Spinal cord (tissue), 9 donors: ENCODE measurements at regions not wholly inside any gene's neighbourhood (a gene's known extent, or its start where the extent isn't known, plus 50 kb on each side); places are given as distances from the start of the nearest gene placed in this dataset.

Experiments
- DNase-seq, 6 donors: peaks; one replicate each; pipeline versions ENCODE4 v3.0.0 to v3.0.0-alpha.2; 2013 to 2015; ENCODE audit warnings: low spot score in 6 of 6, low read depth in 4 of 6
- H3K27ac ChIP-seq: one replicate; pipeline ENCODE4 v1.5.1; 2013; ENCODE audit warnings: low read depth, low read length, control low read depth
- H3K27me3 ChIP-seq: one replicate; pipeline ENCODE4 v1.6.1; 2013; ENCODE audit warnings: low read length; ENCODE audit not compliant: control insufficient read depth, insufficient read depth
- H3K36me3 ChIP-seq: one replicate; pipeline ENCODE4 v1.6.1; 2013; ENCODE audit warnings: low read length; ENCODE audit not compliant: control insufficient read depth, insufficient read depth
- H3K4me1 ChIP-seq: one replicate; pipeline ENCODE4 v1.6.1; 2013; ENCODE audit warnings: low read length; ENCODE audit not compliant: control insufficient read depth, insufficient read depth
- H3K4me3 ChIP-seq: one replicate; pipeline ENCODE4 v1.5.1; 2013; ENCODE audit warnings: low read depth, low read length, control low read depth
- H3K9me3 ChIP-seq: one replicate; pipeline ENCODE4 v1.6.1; 2013; ENCODE audit warnings: low read length; ENCODE audit not compliant: control insufficient read depth, insufficient read depth
- WGBS: methylation state at CpG from one replicate; pipeline ENCODE4 v1.1.5; 2013; ENCODE audit warnings: missing lambda C conversion rate; ENCODE audit not compliant: insufficient coverage; 5-methylcytosine and 5-hydroxymethylcytosine counted together
- donor health status: healthy.

DNA sequence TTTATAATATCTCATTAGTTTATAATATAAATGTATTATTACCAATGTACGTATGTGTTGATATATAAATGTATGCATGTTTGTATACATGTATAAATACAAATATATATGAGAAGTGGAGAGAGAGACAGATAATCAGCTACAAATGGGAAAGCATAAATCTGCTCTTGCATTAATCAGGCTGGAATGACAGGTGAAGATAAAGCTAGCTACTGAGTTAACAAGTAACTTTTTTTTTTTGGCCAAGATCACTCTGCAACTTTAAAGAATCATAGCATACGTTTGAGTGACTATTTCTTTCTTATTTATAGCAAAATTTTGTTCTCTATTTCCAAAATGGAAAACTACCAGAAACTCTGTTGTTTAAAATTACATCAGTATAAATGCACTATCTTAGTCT lies 422.8 kb downstream of the SI start:
- WGBS, result no CpG with 5 or more reads among the region's 2 CpGs
- Histone ChIP-seq H3K27ac (no peak overlapping the region), H3K4me3 (no peak overlapping the region), H3K36me3 (no peaks in the 10 kb centered on the region), H3K27me3 (no peaks in the 10 kb centered on the region), H3K9me3 (no peaks in the 10 kb centered on the region), H3K4me1 (no peaks in the 10 kb centered on the region)
- no peak for DNase-seq

DNA sequence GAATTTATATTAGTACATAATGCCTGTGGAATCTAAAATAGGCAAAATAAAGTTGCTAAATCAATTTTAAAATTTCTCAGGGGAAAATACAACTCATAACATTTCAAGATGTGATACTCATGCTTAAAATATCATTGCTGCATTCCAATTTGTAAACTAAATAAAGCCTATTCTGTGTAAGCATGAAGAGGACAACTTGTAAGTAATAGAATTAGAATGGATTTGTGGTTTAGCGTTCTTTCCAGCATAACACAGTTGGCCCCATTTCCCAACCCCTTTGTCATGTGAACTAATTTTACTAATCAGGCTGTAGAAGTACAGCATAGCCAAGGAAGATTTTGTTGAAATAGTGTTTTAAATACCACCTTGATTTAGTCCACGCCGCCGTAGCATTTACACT lies 437.2 kb downstream of the SI start:
- WGBS, result no CpG with 5 or more reads among the region's 4 CpGs

DNA sequence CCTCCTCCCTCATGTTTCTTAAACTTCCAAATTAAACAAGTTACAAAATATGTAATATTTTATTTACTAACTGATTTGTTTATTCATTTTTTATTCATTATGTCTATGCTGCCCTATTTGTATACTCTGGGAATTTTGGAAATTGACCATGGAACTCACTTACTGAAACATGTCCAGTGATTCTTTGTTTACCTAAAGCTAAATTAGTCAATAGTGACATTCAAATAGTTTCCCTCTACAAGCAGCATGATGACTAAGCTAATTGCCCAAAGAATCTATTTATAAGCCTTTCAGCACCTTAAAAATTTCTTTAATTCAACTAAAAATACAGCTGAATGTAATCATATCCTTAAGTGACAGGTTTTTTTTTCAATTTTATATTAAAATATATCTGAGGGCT lies 437.7 kb downstream of the SI start:
- Histone ChIP-seq H3K27ac (no peak overlapping the region), H3K4me1 (no peaks in the 10 kb centered on the region), H3K36me3 (no peaks in the 10 kb centered on the region), H3K4me3 (no peak overlapping the region), H3K27me3 (no peaks in the 10 kb centered on the region), H3K9me3 (no peaks in the 10 kb centered on the region)
- DNase-seq, result peak in 1 of 6 donors; percentile 1

More for the DNA sequence above, 437.2 kb downstream of the SI start:
- no peaks in the 10 kb centered on the region for H3K27me3 ChIP-seq
- no peaks in the 10 kb centered on the region for H3K4me1 ChIP-seq
- peak in 1 of 6 donors; percentile 19 for DNase-seq
- no peaks in the 10 kb centered on the region for H3K9me3 ChIP-seq
- no peaks in the 10 kb centered on the region for H3K36me3 ChIP-seq
- no peak overlapping the region for H3K4me3 ChIP-seq
- H3K27ac ChIP-seq, result no peak overlapping the region

DNA sequence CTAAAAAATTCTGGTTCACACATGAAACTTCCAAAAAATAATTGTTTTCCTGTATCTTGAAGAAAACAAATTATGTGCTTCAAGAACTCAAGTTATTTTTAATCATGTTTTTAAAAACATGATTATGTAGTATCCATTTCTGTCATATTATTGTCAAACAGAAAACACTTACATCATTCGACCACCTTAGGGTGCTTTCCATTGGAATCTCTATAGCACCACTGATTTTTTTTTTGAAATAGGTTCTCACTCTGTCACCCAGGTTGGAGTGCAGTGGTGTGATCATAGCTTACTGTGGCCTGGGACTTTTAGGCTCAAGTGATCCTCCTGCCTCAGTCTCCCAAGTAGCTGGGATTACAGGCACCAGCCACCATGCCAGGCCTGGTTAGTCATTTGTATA lies 457.3 kb downstream of the SI start:
- no peak overlapping the region for H3K27ac ChIP-seq
- H3K36me3 ChIP-seq, result no peaks in the 10 kb centered on the region
- no peak overlapping the region for H3K4me3 ChIP-seq
- no peaks in the 10 kb centered on the region for H3K4me1 ChIP-seq
- no peaks in the 10 kb centered on the region for H3K27me3 ChIP-seq
- DNase-seq, result no peak
- H3K9me3 ChIP-seq, result no peaks in the 10 kb centered on the region
- WGBS, result no CpG with 5 or more reads among the region's 1 CpG

DNA sequence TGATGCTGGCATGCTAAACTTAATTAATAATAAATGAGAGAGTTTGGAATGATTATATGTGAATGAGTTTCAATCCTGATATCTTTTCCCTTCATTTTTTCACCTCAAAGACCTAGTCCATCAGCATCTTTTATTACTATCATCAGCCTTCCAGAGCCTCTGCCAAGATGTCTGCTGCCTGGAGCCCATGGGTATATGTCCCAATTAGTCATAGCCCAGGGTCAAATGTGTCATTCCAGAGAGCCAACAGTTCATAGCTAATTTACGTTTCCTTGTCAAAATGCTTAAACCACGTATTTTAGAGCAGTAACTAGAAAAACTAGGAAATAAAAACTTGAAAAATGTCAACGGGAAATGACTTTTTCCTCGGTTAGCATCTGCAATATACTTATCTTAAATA lies 457.9 kb downstream of the SI start:
- no peak overlapping the region for H3K27ac ChIP-seq
- no peak overlapping the region for H3K4me3 ChIP-seq
- no peak for DNase-seq
- H3K9me3 ChIP-seq, result no peaks in the 10 kb centered on the region
- no peaks in the 10 kb centered on the region for H3K4me1 ChIP-seq
- WGBS, result no CpG with 5 or more reads among the region's 4 CpGs
- no peaks in the 10 kb centered on the region for H3K27me3 ChIP-seq
- H3K36me3 ChIP-seq, result no peaks in the 10 kb centered on the region

DNA sequence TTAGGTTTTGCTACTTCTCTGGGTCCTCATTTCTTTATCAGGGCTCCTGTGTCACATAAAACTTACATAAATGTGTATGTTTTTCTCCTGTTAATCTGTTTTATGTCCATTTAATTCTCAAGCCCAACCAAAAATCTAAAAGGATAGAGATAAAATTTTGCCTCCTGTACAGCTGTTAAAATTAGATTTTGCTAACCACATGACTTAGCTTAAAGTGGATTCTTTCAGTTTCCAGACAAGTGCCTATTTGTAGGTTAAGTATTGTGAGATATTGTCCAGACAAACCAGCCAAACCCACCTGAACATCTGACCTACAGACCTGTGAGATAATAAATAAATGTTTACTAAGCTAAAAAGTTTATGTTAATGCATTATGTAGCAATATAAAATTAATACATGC lies 465.5 kb downstream of the SI start:
- no peak overlapping the region for H3K4me3 ChIP-seq
- DNase-seq, result peak in 1 of 6 donors; percentile 31

DNA sequence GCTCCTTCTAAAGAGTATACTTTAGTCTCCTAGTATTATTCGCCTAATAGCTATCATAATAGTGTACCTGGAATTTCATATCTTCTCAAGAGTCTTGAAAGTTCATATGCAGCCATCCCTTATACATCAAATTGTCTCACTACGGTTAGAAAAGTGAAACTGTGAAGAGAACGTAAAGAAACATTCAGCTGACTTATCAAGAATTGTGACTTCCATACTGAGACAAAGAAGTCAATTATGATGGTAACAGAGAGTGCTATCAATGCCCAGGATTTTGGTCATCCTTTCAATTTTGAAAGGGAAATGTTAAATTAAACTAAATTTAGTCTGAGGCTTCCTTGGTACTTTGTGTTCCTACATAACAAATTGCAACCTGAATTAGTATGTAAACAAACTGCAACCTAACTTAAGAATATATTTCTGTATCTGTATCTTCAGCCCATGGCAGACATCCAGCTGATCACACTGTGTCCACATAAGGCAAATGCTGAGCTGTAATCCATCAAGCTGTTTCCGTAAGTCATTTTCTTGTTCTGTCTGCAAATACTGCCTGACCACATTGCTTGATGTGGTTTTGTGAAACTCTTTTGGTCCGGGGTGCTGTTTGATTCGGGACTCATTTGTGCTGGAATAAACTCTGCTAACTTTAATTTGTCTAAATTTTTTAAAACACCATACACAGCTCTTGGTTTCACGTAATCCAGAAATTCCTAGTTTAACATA lies 469.6 kb downstream of the SI start:
- Histone ChIP-seq H3K36me3 (no peaks in the 10 kb centered on the region), H3K4me1 (no peaks in the 10 kb centered on the region), H3K27ac (no peak overlapping the region), H3K9me3 (no peaks in the 10 kb centered on the region), H3K4me3 (no peak overlapping the region), H3K27me3 (no peaks in the 10 kb centered on the region)
- DNase-seq, result no peak
- no CpG with 5 or more reads among the region's 7 CpGs for WGBS

More for the DNA sequence above, 465.5 kb downstream of the SI start:
- H3K36me3 ChIP-seq, result no peaks in the 10 kb centered on the region
- no peaks in the 10 kb centered on the region for H3K9me3 ChIP-seq
- H3K27me3 ChIP-seq, result no peaks in the 10 kb centered on the region
- no peak overlapping the region for H3K27ac ChIP-seq
- H3K4me1 ChIP-seq, result no peaks in the 10 kb centered on the region

DNA sequence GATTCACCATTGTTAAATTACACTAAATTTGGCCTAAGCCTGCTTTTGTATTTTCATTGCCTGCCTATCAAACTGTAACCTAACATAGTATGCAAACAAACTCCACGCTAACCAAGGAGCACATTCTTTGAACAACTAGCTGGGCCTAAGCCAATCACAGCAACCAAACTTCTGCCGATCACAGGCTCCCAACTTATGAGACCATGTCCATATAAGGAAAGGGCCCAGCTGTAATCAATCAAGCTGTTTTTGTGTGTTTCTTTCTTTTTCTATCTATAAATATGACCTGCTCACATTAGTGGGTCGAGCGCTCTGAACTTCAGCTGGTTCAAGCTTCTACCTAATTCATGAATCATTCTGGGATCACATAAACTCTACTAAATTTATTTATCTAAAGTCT lies 473.6 kb downstream of the SI start:
- no peak overlapping the region for H3K4me3 ChIP-seq
- 100% methylated on average over 1 of the region's 4 CpGs for WGBS
- no peaks in the 10 kb centered on the region for H3K27me3 ChIP-seq
- no peak overlapping the region for H3K27ac ChIP-seq
- DNase-seq, result no peak
- H3K36me3 ChIP-seq, result no peaks in the 10 kb centered on the region
- peaks cover 1% of the 10 kb centered on the region for H3K9me3 ChIP-seq
- H3K4me1 ChIP-seq, result no peaks in the 10 kb centered on the region

DNA sequence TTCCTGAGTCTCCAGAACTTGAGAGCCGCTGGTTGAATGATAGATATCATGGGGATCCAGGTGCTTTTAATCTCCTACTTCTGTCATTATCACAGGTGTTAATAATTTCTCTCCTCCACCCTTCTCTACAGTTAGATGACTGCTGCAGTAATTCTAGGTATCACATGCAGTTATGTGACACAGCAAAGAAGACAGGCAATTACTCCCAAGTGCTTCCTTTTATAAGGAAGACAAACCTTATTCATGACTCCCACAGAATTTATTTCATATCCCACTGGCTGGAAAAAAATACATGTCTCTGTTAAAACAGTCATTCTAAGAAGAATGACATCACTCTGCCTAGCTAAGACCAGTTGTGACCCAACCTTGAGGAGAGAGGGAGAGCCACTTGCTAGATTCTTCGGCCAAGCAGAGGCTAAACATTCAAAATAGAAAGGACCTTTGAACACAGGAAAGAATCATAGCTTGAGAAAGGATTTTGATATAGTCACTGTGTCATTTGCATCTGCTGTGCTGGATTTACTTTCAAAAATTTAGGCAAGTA lies 500.6 kb downstream of the SI start:
- no peaks in the 10 kb centered on the region for H3K9me3 ChIP-seq
- H3K36me3 ChIP-seq, result no peaks in the 10 kb centered on the region
- H3K27ac ChIP-seq, result no peak overlapping the region
- H3K4me3 ChIP-seq, result no peak overlapping the region
- no peaks in the 10 kb centered on the region for H3K27me3 ChIP-seq
- no peaks in the 10 kb centered on the region for H3K4me1 ChIP-seq
- peak in 1 of 6 donors; percentile 20 for DNase-seq
- WGBS, result 83% methylated on average over 1 of the region's 2 CpGs

DNA sequence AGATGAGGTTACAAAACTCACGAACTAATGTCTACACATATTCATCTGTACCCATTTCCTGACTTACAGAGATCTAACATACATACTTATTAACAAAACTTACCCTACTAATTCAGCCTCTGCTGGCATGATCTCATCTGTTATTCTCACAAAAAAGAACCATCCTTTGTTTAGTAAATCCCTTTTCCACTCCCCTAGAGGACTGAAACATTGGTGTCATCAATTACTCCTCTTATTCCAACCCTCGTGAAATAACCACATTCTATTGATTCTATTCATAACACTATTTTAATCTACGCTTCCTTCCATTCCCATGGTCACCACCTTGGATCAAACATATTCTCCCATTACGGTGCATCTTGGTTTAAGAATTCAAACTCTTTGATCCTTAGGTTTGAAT lies 505.9 kb downstream of the SI start:
- WGBS, result 63% methylated on average over 2 of the region's 4 CpGs
- no peak overlapping the region for H3K4me3 ChIP-seq
- no peaks in the 10 kb centered on the region for H3K9me3 ChIP-seq
- H3K36me3 ChIP-seq, result no peaks in the 10 kb centered on the region
- H3K27ac ChIP-seq, result no peak overlapping the region
- H3K27me3 ChIP-seq, result no peaks in the 10 kb centered on the region
- no peaks in the 10 kb centered on the region for H3K4me1 ChIP-seq
- DNase-seq, result no peak
